ENCODE measurements at regions not wholly inside any gene's neighbourhood (a gene's known extent, or its start where the extent isn't known, plus 50 kb on each side); places are given as distances from the start of the nearest gene placed in this dataset.
"Not testable (repeated sequence)": the region's sequence is repeated elsewhere in the genome, so short reads cannot be mapped to it uniquely, and the experiment has no call there.

DNA sequence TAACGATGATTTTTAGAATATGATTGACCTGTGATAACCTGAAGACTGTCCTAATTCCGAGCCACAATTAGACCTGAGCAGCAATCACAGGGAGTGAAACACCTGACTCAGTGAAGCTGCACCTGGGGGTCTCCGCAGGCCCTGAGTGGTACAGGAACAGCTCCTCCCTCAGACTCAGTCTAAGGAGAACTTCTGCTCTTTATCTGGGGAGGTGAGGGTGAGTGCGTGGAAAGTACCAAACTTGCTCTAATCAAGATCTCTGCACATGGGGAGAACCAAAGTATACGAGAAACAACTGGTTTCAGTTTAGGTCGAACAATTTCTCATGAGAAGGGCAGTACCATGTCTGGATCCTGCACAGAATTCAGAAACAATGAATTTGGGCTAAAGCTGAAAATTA is 555.3 kb downstream of the TMEM121 start:
- not testable (repeated sequence) for DNase-seq (ENCODE audit: low read depth in 2 of 3, low spot score in 1 of 3)

DNA sequence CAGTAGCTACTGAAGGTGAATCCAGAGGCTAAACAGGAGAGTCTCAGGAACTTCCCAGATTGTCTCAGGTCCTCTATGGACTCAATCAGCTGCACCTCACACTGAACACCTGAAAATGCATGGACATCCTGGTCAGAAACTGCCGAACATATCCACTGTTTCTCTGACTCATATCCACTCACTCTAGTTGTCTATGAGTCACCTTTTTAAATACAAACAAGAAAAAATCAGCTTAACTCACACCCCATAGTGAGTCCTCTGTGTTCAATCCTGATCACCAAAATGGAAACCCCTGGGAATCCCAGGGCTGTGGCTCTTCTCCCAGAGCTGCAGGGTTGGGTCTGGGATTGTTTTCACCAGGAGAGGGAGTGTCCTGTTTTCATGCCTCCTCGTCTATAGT is 556.7 kb downstream of the TMEM121 start:
- DNase-seq (ENCODE audit: low read depth in 2 of 3, low spot score in 1 of 3): no peak

- DNase-seq (ENCODE audit: low read depth in 2 of 3, low spot score in 1 of 3): no peak
Measured at GRCh38 chr14:106087837-106088236, 561.5 kb downstream of the TMEM121 start.

DNA sequence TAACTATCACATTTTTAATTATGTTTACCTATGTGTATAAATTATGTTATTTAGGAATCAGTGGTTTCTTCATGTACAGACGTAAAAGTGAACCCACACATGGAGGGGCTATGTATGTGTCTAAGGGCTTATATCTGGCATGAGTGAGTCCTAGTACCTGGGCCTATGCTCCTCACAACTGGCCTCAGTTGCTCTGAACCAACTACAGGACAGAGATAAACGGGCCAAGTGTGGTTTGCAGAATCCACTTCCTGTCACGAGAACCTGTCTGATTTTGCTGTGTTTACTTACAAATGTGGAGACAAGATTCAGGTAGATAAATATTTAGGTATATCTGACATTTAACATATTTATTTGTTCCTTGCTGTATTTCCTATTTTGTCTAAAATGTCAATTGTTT is 562.5 kb downstream of the TMEM121 start:
- not testable (repeated sequence) for DNase-seq (ENCODE audit: low read depth in 2 of 3, low spot score in 1 of 3)

DNA sequence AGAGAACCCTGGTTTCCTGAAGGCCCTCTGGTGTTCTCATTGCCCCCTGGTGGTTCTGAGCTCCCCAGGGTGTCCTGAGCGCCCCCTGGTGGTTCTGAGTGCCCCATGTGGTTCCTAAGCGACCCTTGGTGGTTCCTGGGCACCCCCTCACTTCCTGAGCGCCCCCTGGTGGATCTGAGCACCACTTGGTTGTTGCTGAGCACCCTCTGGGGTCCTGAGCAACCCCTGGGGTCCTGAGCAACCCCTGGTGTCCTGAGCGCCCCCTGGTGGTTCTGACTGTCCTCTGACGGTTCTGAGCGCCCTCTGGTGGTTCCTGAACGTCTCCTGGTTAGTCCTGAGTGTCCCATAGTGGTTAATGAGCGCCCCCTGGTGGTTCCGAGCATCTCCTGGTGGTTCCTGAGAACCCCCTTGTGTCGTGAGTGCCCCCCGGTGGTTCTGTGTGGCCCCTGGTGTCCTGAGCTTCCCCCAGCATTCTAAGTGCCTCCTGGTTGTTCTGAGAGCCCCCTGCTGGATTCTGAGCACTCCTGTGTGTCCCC is 568.3 kb downstream of the TMEM121 start:
- peak in 2 of 3 donors; percentile 85 to 93 for DNase-seq (ENCODE audit: low read depth in 2 of 3, low spot score in 1 of 3)

GRCh38 chr14:106107703-106108102 is 581.3 kb downstream of the TMEM121 start:
- no peak for DNase-seq (ENCODE audit: low read depth in 2 of 3, low spot score in 1 of 3)

DNA sequence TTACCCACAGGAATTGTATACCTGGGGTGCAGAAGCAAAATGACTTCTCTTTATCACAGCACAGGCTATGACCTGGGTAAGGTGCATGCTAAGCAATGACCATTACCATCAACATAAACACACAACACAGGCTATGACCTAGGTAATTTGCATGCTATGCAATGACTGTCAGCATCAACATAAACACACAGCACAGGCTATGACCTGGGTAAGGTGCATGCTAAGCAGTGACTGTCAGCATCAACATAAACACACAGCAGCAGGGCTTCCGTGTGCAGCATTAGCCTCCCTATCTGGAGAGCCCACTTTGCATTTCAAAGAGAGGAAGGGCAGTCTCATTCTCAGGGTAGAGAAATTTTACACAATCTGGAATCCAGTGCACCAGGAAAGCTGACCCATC is 583.0 kb downstream of the TMEM121 start:
- no peak for DNase-seq (ENCODE audit: low read depth in 2 of 3, low spot score in 1 of 3)

DNA sequence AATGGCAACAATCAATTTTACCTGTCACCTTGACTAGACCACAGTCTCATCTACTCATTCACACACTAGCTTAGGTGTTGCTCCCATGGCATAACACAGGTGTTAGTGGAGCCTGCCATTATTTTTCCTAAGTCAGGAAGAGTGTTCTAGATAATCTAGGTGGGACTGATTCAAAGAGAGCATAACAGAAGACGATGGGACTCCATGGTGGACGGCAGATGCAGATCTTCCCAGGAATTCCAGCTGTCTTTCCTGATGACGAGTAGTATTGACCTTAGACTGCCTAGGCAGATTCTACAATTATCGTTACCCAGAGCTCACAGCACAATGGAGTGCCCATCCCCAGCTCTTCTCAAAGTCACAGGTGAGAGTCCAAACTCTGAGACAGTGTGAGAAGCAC is 589.0 kb downstream of the TMEM121 start:
- no peak for DNase-seq (ENCODE audit: low read depth in 2 of 3, low spot score in 1 of 3)

GRCh38 chr14:106116339-106116930 is 590.1 kb downstream of the TMEM121 start:
- DNase-seq (ENCODE audit: low read depth in 2 of 3, low spot score in 1 of 3): not testable (repeated sequence)

GRCh38 chr14:106120101-106120500 is 593.7 kb downstream of the TMEM121 start:
- DNase-seq (ENCODE audit: low read depth in 2 of 3, low spot score in 1 of 3): no peak

GRCh38 chr14:106129274-106129673 is 602.9 kb downstream of the TMEM121 start:
- no peak for DNase-seq (ENCODE audit: low read depth in 2 of 3, low spot score in 1 of 3)

DNA sequence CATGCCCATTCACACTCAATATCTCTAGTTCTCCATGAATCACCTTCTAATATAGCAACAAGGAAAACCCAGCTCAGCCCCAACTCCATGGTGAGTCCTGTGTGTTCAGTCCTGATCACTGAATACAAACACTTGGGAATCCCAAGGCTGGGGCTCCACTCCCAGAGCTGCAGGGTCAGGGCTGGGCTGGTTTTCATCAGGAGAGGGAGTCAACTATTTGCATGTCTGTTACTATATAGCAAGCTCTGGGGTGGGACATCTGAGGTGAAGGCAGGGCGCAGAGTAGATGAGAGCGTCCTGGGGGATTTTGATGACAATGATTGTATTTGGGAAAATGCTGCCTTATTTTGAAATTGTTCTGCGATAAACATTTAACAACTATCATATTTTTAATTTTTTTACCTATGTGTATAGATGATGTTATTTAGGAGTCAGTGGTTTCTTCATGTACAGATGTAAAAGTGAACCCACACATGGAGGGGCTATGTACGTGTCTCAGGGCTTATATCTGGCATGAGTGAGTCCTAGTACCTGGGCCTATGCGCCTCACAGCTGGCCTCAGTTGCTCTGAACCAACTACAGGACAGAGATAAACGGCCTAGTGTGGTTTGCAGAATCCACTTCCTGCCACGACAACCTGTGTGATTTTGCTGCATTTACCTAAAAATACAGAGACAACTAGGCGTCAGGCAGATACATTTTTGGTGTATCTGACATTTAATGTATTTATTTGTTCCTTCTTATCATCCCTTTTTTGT is 603.7 kb downstream of the TMEM121 start:
- not testable (repeated sequence) for DNase-seq (ENCODE audit: low read depth in 2 of 3, low spot score in 1 of 3)

- peak in 2 of 3 donors; percentile 36 for DNase-seq (ENCODE audit: low read depth in 2 of 3, low spot score in 1 of 3)
Measured at GRCh38 chr14:106133126-106133525, 606.7 kb downstream of the TMEM121 start.

DNA sequence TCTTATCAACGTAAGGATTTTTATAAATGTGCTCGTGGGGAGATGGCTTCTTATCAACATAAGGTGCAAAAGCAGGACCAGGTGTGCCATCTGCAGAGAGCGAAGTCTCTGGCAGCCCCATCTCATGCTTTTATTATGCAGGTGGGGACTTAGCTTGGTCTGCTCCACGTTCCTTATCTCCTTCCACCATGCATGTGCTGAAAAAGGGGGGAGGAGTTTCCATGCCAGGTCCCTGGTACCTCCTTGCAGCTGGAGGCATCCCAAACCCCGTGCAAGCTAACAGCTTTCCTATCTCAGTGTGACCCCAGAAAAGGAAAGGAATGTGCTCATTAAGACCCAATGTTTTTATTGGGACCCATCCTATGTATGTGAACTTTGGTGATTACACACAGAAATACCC is 608.5 kb downstream of the TMEM121 start:
- no peak for DNase-seq (ENCODE audit: low read depth in 2 of 3, low spot score in 1 of 3)

DNA sequence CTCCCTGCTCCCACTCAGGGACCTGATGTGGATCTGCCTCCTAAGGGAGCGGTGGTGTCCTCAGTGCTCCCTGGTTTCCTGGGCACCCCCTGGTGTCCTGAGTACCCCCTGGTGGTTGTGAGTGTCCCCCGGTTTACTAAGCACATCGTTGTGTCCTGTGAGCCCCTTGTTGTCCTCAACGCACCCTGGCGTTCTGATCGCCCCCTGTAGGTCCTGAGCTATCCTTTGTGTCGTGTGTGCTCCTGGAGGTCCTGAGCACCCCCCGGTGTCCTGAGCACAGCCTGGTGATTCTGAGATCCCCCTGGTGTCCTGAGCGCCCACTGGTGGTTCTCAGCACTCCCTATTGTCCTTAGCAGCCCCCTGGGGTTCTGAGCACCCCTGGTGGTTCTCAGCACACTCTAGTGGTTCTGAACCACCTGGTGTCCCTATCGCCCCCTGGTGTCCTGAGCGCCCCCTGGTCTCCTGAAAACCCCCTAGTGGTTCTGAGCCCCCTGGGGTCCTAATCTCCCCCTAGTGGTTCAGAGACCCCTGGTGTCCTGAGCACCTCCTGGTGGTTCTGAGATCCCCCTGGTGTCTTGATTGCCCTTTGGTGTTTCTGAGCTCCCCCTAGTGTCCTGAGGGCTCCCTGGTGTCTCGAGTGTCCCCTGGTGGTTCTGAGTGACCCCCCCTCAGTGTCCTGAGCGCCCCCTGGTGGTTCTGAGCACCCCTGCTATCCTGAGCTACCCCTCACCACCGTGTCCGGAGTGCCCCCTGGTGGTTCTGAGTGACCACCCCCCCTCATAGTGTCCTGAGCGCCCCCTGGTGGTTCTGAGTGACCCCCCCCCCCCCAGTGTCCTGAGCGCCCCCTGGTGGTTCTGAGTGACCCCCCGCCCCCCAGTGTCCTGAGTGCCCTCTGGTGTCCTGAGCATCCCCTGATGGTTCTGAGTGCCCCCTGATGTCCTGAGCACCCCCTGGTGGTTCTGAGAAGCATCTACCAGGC is 615.1 kb downstream of the TMEM121 start:
- DNase-seq (ENCODE audit: low read depth in 2 of 3, low spot score in 1 of 3): peak; percentile 65 to 69 (median 67)

- not testable (repeated sequence) for DNase-seq (ENCODE audit: low read depth in 2 of 3, low spot score in 1 of 3)
Measured at GRCh38 chr14:106145731-106146130, 619.3 kb downstream of the TMEM121 start.

- DNase-seq (ENCODE audit: low read depth in 2 of 3, low spot score in 1 of 3): peak; percentile 53 to 94 (median 76)
Measured at GRCh38 chr14:106153362-106153955, 627.1 kb downstream of the TMEM121 start.

- DNase-seq (ENCODE audit: low read depth in 2 of 3, low spot score in 1 of 3): no peak
Measured at GRCh38 chr14:106163316-106163715, 636.9 kb downstream of the TMEM121 start.

DNA sequence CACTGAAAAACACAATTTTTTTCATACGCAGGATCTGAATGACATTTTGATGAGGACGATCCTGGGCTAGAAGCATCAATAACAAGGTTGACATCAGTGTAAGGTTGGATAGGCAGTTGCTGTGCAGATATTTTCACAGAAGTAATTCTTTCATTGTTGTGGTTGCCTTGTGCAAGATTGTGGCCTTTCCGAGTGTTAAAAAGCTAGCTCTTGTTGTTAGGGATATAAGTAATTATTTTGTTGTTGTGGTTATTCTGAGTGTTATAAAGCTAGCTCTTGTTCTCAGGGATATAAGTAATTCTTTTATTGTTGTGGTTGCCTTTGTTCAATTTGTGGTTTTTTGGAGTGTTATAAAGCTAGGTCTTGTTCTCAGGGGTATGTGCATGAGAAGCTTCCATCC is 637.4 kb downstream of the TMEM121 start:
- not testable (repeated sequence) for DNase-seq (ENCODE audit: low read depth in 2 of 3, low spot score in 1 of 3)

- no peak for DNase-seq (ENCODE audit: low read depth in 2 of 3, low spot score in 1 of 3)
Measured at GRCh38 chr14:106166232-106166631, 639.8 kb downstream of the TMEM121 start.

- no peak for DNase-seq (ENCODE audit: low read depth in 2 of 3, low spot score in 1 of 3)
Measured at GRCh38 chr14:106166650-106167204, 640.3 kb downstream of the TMEM121 start.

Measured in stimulated activated CD4-positive, alpha-beta T cell treated with anti-CD3 and anti-CD28 coated beads, Interleukin-12 subunit alpha, Interleukin-12 subunit beta, amount 100 ng/mL, for 48 hours (primary cell).